ENCODE measurements at regions not wholly inside any gene's neighbourhood (a gene's known extent, or its start where the extent isn't known, plus 50 kb on each side); places are given as distances from the start of the nearest gene placed in this dataset.

- TF ChIP-seq, protein P1, sequence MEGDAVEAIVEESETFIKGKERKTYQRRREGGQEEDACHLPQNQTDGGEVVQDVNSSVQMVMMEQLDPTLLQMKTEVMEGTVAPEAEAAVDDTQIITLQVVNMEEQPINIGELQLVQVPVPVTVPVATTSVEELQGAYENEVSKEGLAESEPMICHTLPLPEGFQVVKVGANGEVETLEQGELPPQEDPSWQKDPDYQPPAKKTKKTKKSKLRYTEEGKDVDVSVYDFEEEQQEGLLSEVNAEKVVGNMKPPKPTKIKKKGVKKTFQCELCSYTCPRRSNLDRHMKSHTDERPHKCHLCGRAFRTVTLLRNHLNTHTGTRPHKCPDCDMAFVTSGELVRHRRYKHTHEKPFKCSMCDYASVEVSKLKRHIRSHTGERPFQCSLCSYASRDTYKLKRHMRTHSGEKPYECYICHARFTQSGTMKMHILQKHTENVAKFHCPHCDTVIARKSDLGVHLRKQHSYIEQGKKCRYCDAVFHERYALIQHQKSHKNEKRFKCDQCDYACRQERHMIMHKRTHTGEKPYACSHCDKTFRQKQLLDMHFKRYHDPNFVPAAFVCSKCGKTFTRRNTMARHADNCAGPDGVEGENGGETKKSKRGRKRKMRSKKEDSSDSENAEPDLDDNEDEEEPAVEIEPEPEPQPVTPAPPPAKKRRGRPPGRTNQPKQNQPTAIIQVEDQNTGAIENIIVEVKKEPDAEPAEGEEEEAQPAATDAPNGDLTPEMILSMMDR (IDR thresholded peaks at IDR 0.05; ENCODE audit: borderline replicate concordance, insufficient read depth, low read depth, low read length) = no peak
- H3K4me3 ChIP-seq (ENCODE audit: low read depth, low read length) = no peak overlapping the region
Measured at GRCh38 chr2:51994123-51994763, 962.3 kb upstream of the NRXN1 start.

GRCh38 chr2:51990684-51991083 is 958.8 kb upstream of the NRXN1 start:
- H3K4me3 ChIP-seq (ENCODE audit: low read depth, low read length) = no peak overlapping the region
- TF ChIP-seq, protein P1 (IDR thresholded peaks at IDR 0.05; ENCODE audit: borderline replicate concordance, insufficient read depth, low read depth, low read length) = no peak

GRCh38 chr2:51986101-51986500 is 954.2 kb upstream of the NRXN1 start:
- H3K4me3 ChIP-seq (ENCODE audit: low read depth, low read length) = no peak overlapping the region
- TF ChIP-seq, protein P1 (IDR thresholded peaks at IDR 0.05; ENCODE audit: borderline replicate concordance, insufficient read depth, low read depth, low read length) = no peak

- TF ChIP-seq, protein P1 (IDR thresholded peaks at IDR 0.05; ENCODE audit: borderline replicate concordance, insufficient read depth, low read depth, low read length) = no peak
- no peak overlapping the region for H3K4me3 ChIP-seq (ENCODE audit: low read depth, low read length)
Measured at GRCh38 chr2:51981783-51982182, 949.9 kb upstream of the NRXN1 start.

GRCh38 chr2:51976623-51977022 is 944.7 kb upstream of the NRXN1 start:
- TF ChIP-seq, protein P1 (IDR thresholded peaks at IDR 0.05; ENCODE audit: borderline replicate concordance, insufficient read depth, low read depth, low read length) = no peak
- H3K4me3 ChIP-seq (ENCODE audit: low read depth, low read length) = no peak overlapping the region

DNA sequence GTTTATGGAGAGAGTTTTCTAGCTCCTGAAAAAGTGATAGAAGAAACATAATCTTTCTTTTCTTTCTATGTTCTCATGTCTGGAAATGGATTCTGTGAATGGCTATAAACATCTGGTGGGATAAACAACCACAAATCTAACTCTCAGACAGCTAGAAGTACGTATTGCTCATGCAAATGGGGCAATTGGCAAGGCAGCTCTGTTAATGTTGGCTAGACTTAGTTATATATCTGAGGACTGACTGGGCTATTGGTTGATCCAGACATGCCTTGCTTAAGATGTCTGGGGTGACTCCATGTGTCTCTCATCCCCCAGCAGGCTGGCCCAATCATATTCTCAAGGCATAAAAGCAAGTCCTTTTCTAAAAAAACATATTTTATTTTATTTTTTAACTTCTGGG is 939.2 kb upstream of the NRXN1 start:
- H3K4me3 ChIP-seq (ENCODE audit: low read depth, low read length) = no peak overlapping the region
- TF ChIP-seq, protein P1 (IDR thresholded peaks at IDR 0.05; ENCODE audit: borderline replicate concordance, insufficient read depth, low read depth, low read length) = no peak

- H3K4me3 ChIP-seq (ENCODE audit: low read depth, low read length) = no peak overlapping the region
- TF ChIP-seq, protein P1 (IDR thresholded peaks at IDR 0.05; ENCODE audit: borderline replicate concordance, insufficient read depth, low read depth, low read length) = no peak
Measured at GRCh38 chr2:51969347-51969746, 937.4 kb upstream of the NRXN1 start.
